Trophoblast cell (in vitro differentiated cells and primary cell): ENCODE measurements at regions not wholly inside any gene's neighbourhood (a gene's known extent, or its start where the extent isn't known, plus 50 kb on each side); places are given as distances from the start of the nearest gene placed in this dataset.
A peak's percentile ranks its signal among the peaks of the same experiment; 100 is the strongest.

ENCODE experiments used
- DNase-seq, 2 donors: peaks; one replicate each; pipeline ENCODE4 v3.0.0-alpha.2; 2016
- H2AFZ ChIP-seq: 2 replicates; pipeline ENCODE4 v1.6.1; 2013; ENCODE audit warnings: low read length, moderate library complexity, mild to moderate bottlenecking; ENCODE audit not compliant: insufficient read depth, poor library complexity
- H2AK5ac ChIP-seq: 2 replicates; pipeline ENCODE4 v1.6.1; 2013; ENCODE audit warnings: mild to moderate bottlenecking, low read length
- H2BK120ac ChIP-seq: 2 replicates; pipeline ENCODE4 v1.6.1; 2013; ENCODE audit warnings: low read length, mild to moderate bottlenecking, moderate library complexity; ENCODE audit not compliant: insufficient read depth, poor library complexity
- H2BK12ac ChIP-seq: 2 replicates; pipeline ENCODE4 v1.6.1; 2013; ENCODE audit warnings: mild to moderate bottlenecking, low read length, moderate library complexity
- H2BK5ac ChIP-seq: 2 replicates; pipeline ENCODE4 v1.6.1; 2013; ENCODE audit warnings: low read length, low read depth, moderate library complexity, mild to moderate bottlenecking; ENCODE audit not compliant: poor library complexity
- H3K14ac ChIP-seq: 2 replicates; pipeline ENCODE4 v1.6.1; 2013; ENCODE audit warnings: mild to moderate bottlenecking, low read length
- H3K18ac ChIP-seq: 2 replicates; pipeline ENCODE4 v1.6.1; 2013; ENCODE audit warnings: mild to moderate bottlenecking, low read length
- H3K23ac ChIP-seq: 2 replicates; pipeline ENCODE4 v1.6.1; 2013; ENCODE audit warnings: low read length
- H3K27ac ChIP-seq: 2 replicates; pipeline ENCODE4 v1.5.1; 2013; ENCODE audit warnings: low read depth, mild to moderate bottlenecking, inconsistent platforms, low read length, moderate library complexity
- H3K27me3 ChIP-seq: 2 replicates; pipeline ENCODE4 v1.6.1; 2013; ENCODE audit warnings: inconsistent platforms, mild to moderate bottlenecking, low read length, moderate library complexity; ENCODE audit not compliant: insufficient read depth
- H3K36me3 ChIP-seq, 2 experiments: 1 replicate in 1 of 2; 2 replicates in 1 of 2; pipeline ENCODE4 v1.6.1; 2013; ENCODE audit warnings: low read length in 2 of 2, mild to moderate bottlenecking in 2 of 2, moderate library complexity in 1 of 2; ENCODE audit not compliant: insufficient read depth in 2 of 2, control insufficient read depth in 1 of 2
- H3K4ac ChIP-seq: 2 replicates; pipeline ENCODE4 v1.6.1; 2013; ENCODE audit warnings: low read depth, mild to moderate bottlenecking, low read length, moderate library complexity
- H3K4me1 ChIP-seq, 2 experiments: 1 replicate in 1 of 2; 2 replicates in 1 of 2; pipeline ENCODE4 v1.6.1; 2013; ENCODE audit warnings: low read length in 2 of 2, mild to moderate bottlenecking in 2 of 2, moderate library complexity in 1 of 2; ENCODE audit not compliant: insufficient read depth in 2 of 2, control insufficient read depth in 1 of 2
- H3K4me2 ChIP-seq: 2 replicates; pipeline ENCODE4 v1.6.1; 2013; ENCODE audit warnings: inconsistent platforms, mild to moderate bottlenecking, low read length, moderate library complexity
- H3K4me3 ChIP-seq: 2 replicates; pipeline ENCODE4 v1.5.1; 2013; ENCODE audit warnings: mild to moderate bottlenecking, low read depth, low read length, inconsistent platforms
- H3K79me1 ChIP-seq: one replicate; pipeline ENCODE4 v1.6.1; 2013; ENCODE audit warnings: low read length
- H3K79me2 ChIP-seq: 2 replicates; pipeline ENCODE4 v1.6.1; 2013; ENCODE audit warnings: low read length, mild to moderate bottlenecking; ENCODE audit not compliant: control insufficient read depth, insufficient read depth, poor library complexity
- H3K9ac ChIP-seq: 2 replicates; pipeline ENCODE4 v1.6.1; 2013; ENCODE audit warnings: mild to moderate bottlenecking, low read length
- H3K9me3 ChIP-seq: 2 replicates; pipeline ENCODE4 v1.6.1; 2013; ENCODE audit warnings: low read depth, mild to moderate bottlenecking, control low read depth, inconsistent platforms, low read length; ENCODE audit not compliant: insufficient read depth
- H4K12ac ChIP-seq: 2 replicates; pipeline ENCODE4 v1.6.1; 2013; ENCODE audit warnings: low read depth, mild to moderate bottlenecking, low read length, moderate library complexity
- H4K8ac ChIP-seq: 2 replicates; pipeline ENCODE4 v1.6.1; 2013; ENCODE audit warnings: low read depth, mild to moderate bottlenecking, low read length, moderate library complexity
- H4K91ac ChIP-seq: one replicate; pipeline ENCODE4 v1.6.1; 2013; ENCODE audit warnings: low read depth, mild to moderate bottlenecking, low read length, moderate library complexity
- WGBS: extraction: QIAGEN DNeasy Blood & Tissue Kit; methylation state at CpG from one replicate; pipeline ENCODE4 v1.1.7; 2013; ENCODE audit warnings: missing lambda C conversion rate; ENCODE audit not compliant: insufficient read length, insufficient coverage; ENCODE audit errors: extremely low coverage; 5-methylcytosine and 5-hydroxymethylcytosine counted together

GRCh38 chr13:85693889-85694511 is 105.2 kb downstream of the SLITRK6 start:
- Histone ChIP-seq H3K79me2 (no peaks in the 10 kb centered on the region), H4K8ac (no peak overlapping the region), H3K79me1 (no peaks in the 10 kb centered on the region), H4K91ac (no peak overlapping the region), H3K4me3 (no peak overlapping the region), H2BK12ac (no peak overlapping the region), H3K4me1 (peaks cover 0 to 2% of the 10 kb centered on the region in 2 experiments), H3K14ac (no peak overlapping the region), H2BK120ac (no peak overlapping the region), H3K9ac (peak overlapping the region; percentile 19), H3K23ac (no peak overlapping the region), H3K27ac (no peak overlapping the region), H2AK5ac (no peak overlapping the region), H3K4me2 (no peak overlapping the region), H2AFZ (no peak overlapping the region), H4K12ac (no peak overlapping the region), H3K4ac (no peak overlapping the region), H3K27me3 (no peaks in the 10 kb centered on the region), H3K18ac (no peak overlapping the region), H3K9me3 (no peaks in the 10 kb centered on the region), H2BK5ac (no peak overlapping the region), H3K36me3 (no peaks in the 10 kb centered on the region)
- no peak for DNase-seq
- no CpG with 5 or more reads among the region's 7 CpGs for WGBS

GRCh38 chr13:85690368-85690767 is 108.9 kb downstream of the SLITRK6 start:
- no peaks in the 10 kb centered on the region for H3K79me1 ChIP-seq
- no peak overlapping the region for H3K14ac ChIP-seq
- no peaks in the 10 kb centered on the region for H3K36me3 ChIP-seq
- 100% methylated on average over 1 of the region's 1 CpG for WGBS
- no peak overlapping the region for H2BK12ac ChIP-seq
- H3K9me3 ChIP-seq = no peaks in the 10 kb centered on the region
- no peaks in the 10 kb centered on the region for H3K79me2 ChIP-seq
- no peak overlapping the region for H4K91ac ChIP-seq
- no peak overlapping the region for H3K18ac ChIP-seq
- H3K23ac ChIP-seq = no peak overlapping the region
- no peak overlapping the region for H3K4me3 ChIP-seq
- no peak overlapping the region for H2BK120ac ChIP-seq
- no peak overlapping the region for H3K9ac ChIP-seq
- H4K8ac ChIP-seq = no peak overlapping the region
- no peak overlapping the region for H2AFZ ChIP-seq
- DNase-seq = no peak
- no peak overlapping the region for H4K12ac ChIP-seq
- no peak overlapping the region for H2BK5ac ChIP-seq
- no peak overlapping the region for H3K4ac ChIP-seq
- H3K4me2 ChIP-seq = no peak overlapping the region
- peaks cover 0 to 2% of the 10 kb centered on the region in 2 experiments for H3K4me1 ChIP-seq
- H3K27ac ChIP-seq = no peak overlapping the region
- H2AK5ac ChIP-seq = no peak overlapping the region
- H3K27me3 ChIP-seq = no peaks in the 10 kb centered on the region

- Histone ChIP-seq H2BK12ac (no peak overlapping the region), H3K18ac (no peak overlapping the region), H3K27me3 (no peaks in the 10 kb centered on the region), H3K9ac (no peak overlapping the region), H2BK120ac (no peak overlapping the region), H3K9me3 (no peaks in the 10 kb centered on the region), H4K12ac (no peak overlapping the region), H3K79me1 (no peaks in the 10 kb centered on the region), H3K36me3 (no peaks in the 10 kb centered on the region), H3K4me2 (no peak overlapping the region), H2AFZ (no peak overlapping the region), H3K79me2 (no peaks in the 10 kb centered on the region), H3K23ac (no peak overlapping the region), H2AK5ac (no peak overlapping the region), H3K4me1 (no peaks in the 10 kb centered on the region), H4K91ac (no peak overlapping the region), H3K14ac (no peak overlapping the region), H4K8ac (no peak overlapping the region), H3K4ac (no peak overlapping the region), H3K27ac (no peak overlapping the region), H2BK5ac (no peak overlapping the region), H3K4me3 (no peak overlapping the region)
- WGBS = no CpG with 5 or more reads among the region's 1 CpG
- no peak for DNase-seq
Measured at GRCh38 chr13:85685436-85685835, 113.8 kb downstream of the SLITRK6 start.

GRCh38 chr13:85675151-85675907 is 123.9 kb downstream of the SLITRK6 start:
- Histone ChIP-seq H2BK5ac (no peak overlapping the region), H3K4ac (no peak overlapping the region), H4K91ac (no peak overlapping the region), H3K79me1 (no peaks in the 10 kb centered on the region), H2AK5ac (no peak overlapping the region), H3K4me3 (no peak overlapping the region), H2BK120ac (no peak overlapping the region), H2AFZ (no peak overlapping the region), H3K9ac (no peak overlapping the region), H3K27ac (no peak overlapping the region), H3K27me3 (no peaks in the 10 kb centered on the region), H4K12ac (no peak overlapping the region), H3K4me1 (no peaks in the 10 kb centered on the region), H3K18ac (no peak overlapping the region), H3K4me2 (no peak overlapping the region), H3K36me3 (no peaks in the 10 kb centered on the region), H4K8ac (no peak overlapping the region), H3K9me3 (no peaks in the 10 kb centered on the region), H2BK12ac (no peak overlapping the region), H3K23ac (no peak overlapping the region), H3K14ac (no peak overlapping the region), H3K79me2 (no peaks in the 10 kb centered on the region)
- no CpG with 5 or more reads among the region's 8 CpGs for WGBS
- DNase-seq = no peak
